ENCODE measurements at regions not wholly inside any gene's neighbourhood (a gene's known extent, or its start where the extent isn't known, plus 50 kb on each side); places are given as distances from the start of the nearest gene placed in this dataset.

GRCh38 chr6:157767775-157768156 lies 55.3 kb upstream of the SNX9 start:
- Histone ChIP-seq H3K56ac (replicated peaks; ENCODE audit: insufficient read length, low read depth, low read length) (no peak overlapping the region), H3K27ac (ENCODE audit: low read depth, low read length) (no peak overlapping the region), H2BK12ac (ENCODE audit: low read depth, low read length) (peak overlapping the region; percentile 83; the same call in 1 of the 2 replicates), H2BK15ac (ENCODE audit: low read length) (no peak overlapping the region), H2BK5ac (ENCODE audit: low read depth, low read length) (peak overlapping the region; percentile 46; the same call in 1 of the 2 replicates), H3K4ac (replicated peaks; ENCODE audit: insufficient read length, low read depth, low read length) (no peak overlapping the region), H3K79me1 (ENCODE audit: low read depth, low read length) (no peaks in the 10 kb centered on the region), H4K20me1 (replicated peaks in 1 of 2; ENCODE audit: control insufficient read depth in 1 of 2, insufficient read depth in 2 of 2, low read length in 2 of 2) (no peaks in the 10 kb centered on the region), H3K18ac (ENCODE audit: extremely low read depth, low read length) (no peak overlapping the region; the same call in 1 of the 2 replicates), H3K9ac (replicated peaks in 1 of 4; ENCODE audit: extremely low read depth in 1 of 4, low read depth in 3 of 4, low read length in 3 of 4) (no peak overlapping the region), H3K14ac (ENCODE audit: insufficient read length) (no peak overlapping the region), H2BK20ac (ENCODE audit: low read length) (peak overlapping the region; percentile 77; the same call in 1 of the 2 replicates), H3K23ac (ENCODE audit: insufficient read length) (no peak overlapping the region), H2AK5ac (ENCODE audit: low read depth, low read length) (no peak overlapping the region), H3K4me2 (ENCODE audit: insufficient read depth in 1 of 2, low read depth in 2 of 2, low read length in 2 of 2) (no peak overlapping the region), H3K4me1 (replicated peaks in 1 of 4; ENCODE audit: control insufficient read depth in 3 of 4, insufficient read depth in 4 of 4, low read length in 3 of 4) (peaks cover 7 to 14% (median 10%) of the 10 kb centered on the region in 4 experiments; a peak in 6 of 7 replicates), H2BK120ac (replicated peaks; ENCODE audit: low read depth, low read length) (no peak overlapping the region), H3K23me2 (ENCODE audit: low read depth, low read length) (no peaks in the 10 kb centered on the region; the same call in 1 of the 2 replicates), H3K9me3 (ENCODE audit: insufficient read depth in 2 of 2, low read depth in 1 of 2, low read length in 1 of 2) (no peaks in the 10 kb centered on the region), H3K4me3 (ENCODE audit: extremely low read depth in 1 of 4, insufficient read depth in 2 of 4, low read depth in 3 of 4, low read length in 4 of 4) (no peak overlapping the region), H4K5ac (ENCODE audit: insufficient read length, low read depth, low read length) (no peak overlapping the region), H4K8ac (ENCODE audit: extremely low read depth, insufficient read depth, low read length) (0 out of 2 replicates have a peak overlapping the region, but pooled peaks have one; percentile 12), H3K27me3 (replicated peaks in 1 of 4; ENCODE audit: control insufficient read depth in 3 of 4, extremely low read depth in 1 of 4, insufficient read depth in 3 of 4, low read length in 3 of 4) (no peaks in the 10 kb centered on the region), H2AFZ (ENCODE audit: low read length) (no peak overlapping the region), H4K91ac (replicated peaks; ENCODE audit: insufficient read length, low read length) (no peak overlapping the region), H3K79me2 (ENCODE audit: control insufficient read depth in 1 of 2, insufficient read depth in 2 of 2, low read length in 2 of 2) (no peaks in the 10 kb centered on the region), H3K36me3 (ENCODE audit: control insufficient read depth in 2 of 4, insufficient read depth in 4 of 4, low read length in 3 of 4) (no peaks in the 10 kb centered on the region)
- ChIA-PET CTCF (ENCODE audit: partially characterized antibody) (no interaction called here), POLR2A (ENCODE audit: partially characterized antibody) (no interaction called here)
- WGBS, 2 experiments (ENCODE audit: extremely low coverage in 1 of 2, insufficient coverage in 1 of 2, insufficient read length in 1 of 2, insufficient replicate concordance in 2 of 2, low coverage in 1 of 2, low lambda C conversion rate in 2 of 2, missing lambda C conversion rate in 1 of 2) = 95% methylated on average over 3 of the region's 3 CpGs; no CpG with 5 or more reads in 1 of the 2 experiments
- DNase-seq (ENCODE audit: low read depth in 1 of 2, low spot score in 2 of 2) = no peak
- no peak for FAIRE-seq
- TF ChIP-seq SIRT6 (IDR thresholded peaks at IDR 0.05; ENCODE audit: low read length) = no peak
- TF ChIP-seq GTF2F1 (IDR thresholded peaks at IDR 0.05; ENCODE audit: borderline replicate concordance, low read depth, low read length) = no peak
- no peak for TF ChIP-seq ATF2 (IDR thresholded peaks at IDR 0.05; ENCODE audit: low read length)
- no peak for TF ChIP-seq CEBPB (IDR thresholded peaks at IDR 0.05; ENCODE audit: low read depth, low read length)
- TF ChIP-seq KDM5A (IDR thresholded peaks at IDR 0.05; ENCODE audit: low read length) = no peak
- no peak for TF ChIP-seq KDM4A (IDR thresholded peaks at IDR 0.05; ENCODE audit: low read depth, low read length, severe bottlenecking)
- no peak for TF ChIP-seq RFX5 (IDR thresholded peaks at IDR 0.05; ENCODE audit: borderline replicate concordance, low read depth, low read length)
- no peak for TF ChIP-seq SRF (IDR thresholded peaks at IDR 0.05; ENCODE audit: low read depth, low read length)
- TF ChIP-seq MAFK (IDR thresholded peaks at IDR 0.05; ENCODE audit: low read depth, low read length) = no peak
- no peak for TF ChIP-seq KDM1A (IDR thresholded peaks at IDR 0.05; ENCODE audit: borderline replicate concordance, low read length)
